ENCODE measurements at regions not wholly inside any gene's neighbourhood (a gene's known extent, or its start where the extent isn't known, plus 50 kb on each side); places are given as distances from the start of the nearest gene placed in this dataset.

- no peak overlapping the region for H3K4me3 ChIP-seq (ENCODE audit: low read length)
- no peak for TF ChIP-seq ZNF274 (IDR thresholded peaks at IDR 0.05; ENCODE audit: low read depth, low read length)
Observed at GRCh38 chr2:128368437-128369107, 49.9 kb upstream of the HS6ST1 start.

- TF ChIP-seq ZNF274 (IDR thresholded peaks at IDR 0.05; ENCODE audit: low read depth, low read length) = no peak
- no peak overlapping the region for H3K4me3 ChIP-seq (ENCODE audit: low read length)
Observed at GRCh38 chr2:128369108-128369555, 50.5 kb upstream of the HS6ST1 start.

GRCh38 chr2:128369602-128370467 lies 51.2 kb upstream of the HS6ST1 start:
- no peak overlapping the region for H3K4me3 ChIP-seq (ENCODE audit: low read length)
- TF ChIP-seq ZNF274 (IDR thresholded peaks at IDR 0.05; ENCODE audit: low read depth, low read length) = no peak

- H3K4me3 ChIP-seq (ENCODE audit: low read length) = no peak overlapping the region
- TF ChIP-seq ZNF274 (IDR thresholded peaks at IDR 0.05; ENCODE audit: low read depth, low read length) = no peak
Observed at GRCh38 chr2:128370468-128371247, 52.0 kb upstream of the HS6ST1 start.

- no peak overlapping the region for H3K4me3 ChIP-seq (ENCODE audit: low read length)
- TF ChIP-seq ZNF274 (IDR thresholded peaks at IDR 0.05; ENCODE audit: low read depth, low read length) = no peak
Observed at GRCh38 chr2:128371248-128371630, 52.6 kb upstream of the HS6ST1 start.

GRCh38 chr2:128371648-128372345 lies 53.1 kb upstream of the HS6ST1 start:
- H3K4me3 ChIP-seq (ENCODE audit: low read length) = no peak overlapping the region
- TF ChIP-seq ZNF274 (IDR thresholded peaks at IDR 0.05; ENCODE audit: low read depth, low read length) = no peak

- H3K4me3 ChIP-seq (ENCODE audit: low read length) = no peak overlapping the region
- no peak for TF ChIP-seq ZNF274 (IDR thresholded peaks at IDR 0.05; ENCODE audit: low read depth, low read length)
Observed at GRCh38 chr2:128372621-128373341, 54.1 kb upstream of the HS6ST1 start.

- H3K4me3 ChIP-seq (ENCODE audit: low read length) = no peak overlapping the region
- TF ChIP-seq ZNF274 (IDR thresholded peaks at IDR 0.05; ENCODE audit: low read depth, low read length) = no peak
Observed at GRCh38 chr2:128373451-128374000, 54.9 kb upstream of the HS6ST1 start.

GRCh38 chr2:128374001-128374710 lies 55.5 kb upstream of the HS6ST1 start:
- no peak for TF ChIP-seq ZNF274 (IDR thresholded peaks at IDR 0.05; ENCODE audit: low read depth, low read length)
- H3K4me3 ChIP-seq (ENCODE audit: low read length) = no peak overlapping the region

- H3K4me3 ChIP-seq (ENCODE audit: low read length) = no peak overlapping the region
- no peak for TF ChIP-seq ZNF274 (IDR thresholded peaks at IDR 0.05; ENCODE audit: low read depth, low read length)
Observed at GRCh38 chr2:128374711-128375413, 56.2 kb upstream of the HS6ST1 start.

- no peak for TF ChIP-seq ZNF274 (IDR thresholded peaks at IDR 0.05; ENCODE audit: low read depth, low read length)
- H3K4me3 ChIP-seq (ENCODE audit: low read length) = no peak overlapping the region
Observed at GRCh38 chr2:128375454-128375853, 56.8 kb upstream of the HS6ST1 start.

Data from GM08714 (cell line).